ENCODE measurements at regions not wholly inside any gene's neighbourhood (a gene's known extent, or its start where the extent isn't known, plus 50 kb on each side); places are given as distances from the start of the nearest gene placed in this dataset.

GRCh38 chr18:53796040-53796729 lies 428.3 kb downstream of the MBD2 start:
- no peaks in the 10 kb centered on the region for H3K9me3 ChIP-seq (replicated peaks; ENCODE audit: control insufficient read depth, insufficient read depth, low read depth, low read length)
- DNase-seq (ENCODE audit: extremely low read depth in 1 of 4, low spot score in 3 of 4), result no peak
- FAIRE-seq, result no peak
- H3K4me1 ChIP-seq (replicated peaks in 1 of 2; ENCODE audit: control insufficient read depth in 2 of 2, insufficient read depth in 2 of 2, low read length in 2 of 2), result no peaks in the 10 kb centered on the region
- no TSS peak for BruUV-seq (replicated peaks)
- H3K4me2 ChIP-seq (ENCODE audit: insufficient read depth, low read length), result no peak overlapping the region
- no peak for ATAC-seq
- ChIA-PET POLR2A (no interaction called here), CTCF (ENCODE audit: low intra/inter-chr PET ratio) (no interaction called here)
- H3K79me2 ChIP-seq (ENCODE audit: control insufficient read depth, insufficient read depth, low read length), result no peaks in the 10 kb centered on the region
- no peaks in the 10 kb centered on the region for H3K9me1 ChIP-seq (ENCODE audit: control insufficient read depth, insufficient read depth, low read length)
- H3K36me3 ChIP-seq (ENCODE audit: control insufficient read depth, insufficient read depth, low read length), result no peaks in the 10 kb centered on the region
- H2AFZ ChIP-seq (ENCODE audit: low read depth, low read length), result no peak overlapping the region
- no peak overlapping the region for H3K27ac ChIP-seq (ENCODE audit: extremely low read depth, low read depth, low read length)
- WGBS (ENCODE audit: insufficient coverage, low coverage, missing lambda C conversion rate), result 0% methylated on average over 1 of the region's 1 CpG
- no peaks in the 10 kb centered on the region for H4K20me1 ChIP-seq (replicated peaks; ENCODE audit: control insufficient read depth, insufficient read depth, low read length)
- intact Hi-C loops (cut with micrococcal nuclease) (no loop called here), in situ Hi-C loops (cut with MboI) (no loop called here)
- H3K4me3 ChIP-seq, result no peak overlapping the region
- no peaks in the 10 kb centered on the region for H3K27me3 ChIP-seq (ENCODE audit: control insufficient read depth in 2 of 2, insufficient read depth in 2 of 2, low read length in 2 of 2)
- H3K9ac ChIP-seq (ENCODE audit: insufficient read depth in 1 of 2, low read depth in 2 of 2, low read length in 2 of 2), result no peak overlapping the region
- TF ChIP-seq ATF4 (CRISPR knock-in tag; IDR thresholded peaks at IDR 0.05), result peak; percentile 77
- no peak for TF ChIP-seq BRF2 (IDR thresholded peaks at IDR 0.05; ENCODE audit: borderline replicate concordance, insufficient read depth, insufficient read length)
- peak; percentile 3; the same call in 1 of the 2 replicates for TF ChIP-seq ZNF175 (CRISPR knock-in tag; IDR thresholded peaks at IDR 0.05; ENCODE audit: low read depth)
- TF ChIP-seq ZNF766 (CRISPR knock-in tag; conservative IDR thresholded peaks at IDR 0.05), result peak; percentile 70
- no peak for TF ChIP-seq NR2C2 (CRISPR knock-in tag; IDR thresholded peaks at IDR 0.05)
- 0 out of 2 replicates have a peak, but pooled peaks have one; percentile 6 for TF ChIP-seq NR2C2 (tag; IDR thresholded peaks at IDR 0.05)
- TF ChIP-seq SMC3 (conservative IDR thresholded peaks at IDR 0.05; ENCODE audit: insufficient read depth, low read depth, low read length), result no peak
- peak; percentile 66 for TF ChIP-seq ATF3 (IDR thresholded peaks at IDR 0.05)
- TF ChIP-seq ATF3 (CRISPR knock-in tag; conservative IDR thresholded peaks at IDR 0.05), result no peak
- TF ChIP-seq FOSL1 (tag; conservative IDR thresholded peaks at IDR 0.05), result peak; percentile 97
- peak; percentile 92 for TF ChIP-seq JUNB (CRISPR knock-in tag; conservative IDR thresholded peaks at IDR 0.05)
- no peak for TF ChIP-seq CBX1 (IDR thresholded peaks at IDR 0.05; ENCODE audit: low read depth)
- peak; percentile 49; the same call in 1 of the 2 replicates for TF ChIP-seq CEBPG (CRISPR knock-in tag; IDR thresholded peaks at IDR 0.05)
- peak; percentile 93 to 95 for TF ChIP-seq CEBPG (tag; conservative IDR thresholded peaks at IDR 0.05 in 1 of 2, IDR thresholded peaks at IDR 0.05 in 1 of 2)
- TF ChIP-seq HCFC1 (IDR thresholded peaks at IDR 0.05; ENCODE audit: low read depth, low read length), result no peak
- TF ChIP-seq ZNF584 (CRISPR knock-in tag; IDR thresholded peaks at IDR 0.05; ENCODE audit: low read depth), result peak; percentile 67; the same call in 1 of the 2 replicates
- TF ChIP-seq ZNF589 (CRISPR knock-in tag; IDR thresholded peaks at IDR 0.05; ENCODE audit: low read depth), result peak; percentile 62; the same call in 1 of the 2 replicates
- TF ChIP-seq BRD9 (IDR thresholded peaks at IDR 0.05; ENCODE audit: low read depth, partially characterized antibody), result no peak
- no peak for TF ChIP-seq ARHGAP35 (IDR thresholded peaks at IDR 0.05; ENCODE audit: partially characterized antibody)
- no peak for TF ChIP-seq CAMTA2 (CRISPR knock-in tag; conservative IDR thresholded peaks at IDR 0.05)

Measured in K562 (cell line).